GM18520 (cell line): ENCODE measurements at regions not wholly inside any gene's neighbourhood (a gene's known extent, or its start where the extent isn't known, plus 50 kb on each side); places are given as distances from the start of the nearest gene placed in this dataset.

Experiments used
- ATAC-seq: cut with Tn5 transposase; IDR thresholded peaks from one replicate; pipeline ENCODE4 v1.9.1; 2021; ENCODE audit not compliant: unreplicated experiment

- no peak for ATAC-seq
Measured at GRCh38 chr2:65485839-65486238, 53.4 kb upstream of the SPRED2 start.

GRCh38 chr2:65483763-65484162 lies 51.4 kb upstream of the SPRED2 start:
- no peak for ATAC-seq

- ATAC-seq, result no peak
Measured at GRCh38 chr2:65482971-65483370, 50.6 kb upstream of the SPRED2 start.
